ENCODE measurements at regions not wholly inside any gene's neighbourhood (a gene's known extent, or its start where the extent isn't known, plus 50 kb on each side); places are given as distances from the start of the nearest gene placed in this dataset.

DNA sequence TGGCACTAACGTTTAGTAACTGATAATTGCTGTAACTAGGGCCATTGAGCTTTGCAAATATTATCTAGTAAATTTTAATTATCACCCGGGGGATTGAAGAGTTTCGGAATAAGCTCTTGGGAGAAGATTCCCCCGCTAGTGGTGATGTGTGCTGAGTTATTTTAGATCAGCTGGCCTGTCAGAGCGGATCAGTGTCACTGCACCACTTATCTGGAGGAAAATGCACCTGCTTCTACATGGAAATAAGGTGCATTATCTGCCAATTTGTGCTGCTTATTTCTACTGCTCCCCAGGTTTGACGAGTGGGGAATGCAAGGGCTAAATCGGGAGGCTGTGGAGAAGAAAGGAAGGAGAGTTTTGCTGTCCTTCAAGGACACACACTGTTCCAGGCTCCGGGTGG is 518.6 kb downstream of the TLE4 start (continued):
- TF ChIP-seq RAD21 (IDR thresholded peaks at IDR 0.05 in 1 of 2, conservative IDR thresholded peaks at IDR 0.05 in 1 of 2; ENCODE audit: low read depth in 2 of 2, low read length in 2 of 2) (no peak), BACH1 (IDR thresholded peaks at IDR 0.05; ENCODE audit: low read length) (no peak), SP2 (IDR thresholded peaks at IDR 0.05; ENCODE audit: low read length) (no peak), NANOG (IDR thresholded peaks at IDR 0.05; ENCODE audit: insufficient read depth, low read depth, low read length, poor library complexity, severe bottlenecking) (no peak), HDAC6 (IDR thresholded peaks at IDR 0.05; ENCODE audit: low read depth, low read length) (no peak), TAF7 (optimal IDR thresholded peaks at IDR 0.05; ENCODE audit: borderline replicate concordance, low read depth, low read length) (no peak), MAFK (IDR thresholded peaks at IDR 0.05; ENCODE audit: low read depth, low read length) (no peak)
